WI38 (cell line): ENCODE measurements at regions not wholly inside any gene's neighbourhood (a gene's known extent, or its start where the extent isn't known, plus 50 kb on each side); places are given as distances from the start of the nearest gene placed in this dataset.
"Not testable (repeated sequence)": the region's sequence is repeated elsewhere in the genome, so short reads cannot be mapped to it uniquely, and the experiment has no call there.

Experiments
- H3K4me3 ChIP-seq: 2 replicates; pipeline ENCODE4 v1.5.1; 2011; ENCODE audit warnings: low read depth, mild to moderate bottlenecking, control low read depth, low read length
- TF ChIP-seq, protein P1 (sequence below): IDR thresholded peaks from 2 replicates; pipeline ENCODE4 v1.5.1; 2012; ENCODE audit warnings: low read depth, mild to moderate bottlenecking, control low read depth, low read length

DNA sequence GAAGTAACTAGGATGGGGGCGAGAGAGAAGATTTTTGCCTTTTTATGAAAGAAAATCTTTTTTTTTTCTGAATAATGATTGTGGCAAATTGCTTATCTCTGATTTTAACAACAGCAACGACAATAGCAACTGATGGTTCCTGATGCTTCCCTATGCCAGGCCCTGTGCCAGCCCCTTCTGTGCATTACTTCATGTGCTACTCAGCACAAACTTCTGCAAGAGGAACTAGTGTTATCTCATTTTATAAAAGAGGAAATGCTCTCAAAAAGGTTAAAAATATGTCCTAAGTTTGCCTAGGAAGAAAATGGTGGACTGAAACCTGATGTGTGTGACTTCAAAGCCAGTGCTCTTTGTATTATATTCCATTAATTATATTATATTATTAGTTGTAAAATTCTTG, 74.0 kb upstream of the RALGAPA2 start:
- TF ChIP-seq, protein P1, sequence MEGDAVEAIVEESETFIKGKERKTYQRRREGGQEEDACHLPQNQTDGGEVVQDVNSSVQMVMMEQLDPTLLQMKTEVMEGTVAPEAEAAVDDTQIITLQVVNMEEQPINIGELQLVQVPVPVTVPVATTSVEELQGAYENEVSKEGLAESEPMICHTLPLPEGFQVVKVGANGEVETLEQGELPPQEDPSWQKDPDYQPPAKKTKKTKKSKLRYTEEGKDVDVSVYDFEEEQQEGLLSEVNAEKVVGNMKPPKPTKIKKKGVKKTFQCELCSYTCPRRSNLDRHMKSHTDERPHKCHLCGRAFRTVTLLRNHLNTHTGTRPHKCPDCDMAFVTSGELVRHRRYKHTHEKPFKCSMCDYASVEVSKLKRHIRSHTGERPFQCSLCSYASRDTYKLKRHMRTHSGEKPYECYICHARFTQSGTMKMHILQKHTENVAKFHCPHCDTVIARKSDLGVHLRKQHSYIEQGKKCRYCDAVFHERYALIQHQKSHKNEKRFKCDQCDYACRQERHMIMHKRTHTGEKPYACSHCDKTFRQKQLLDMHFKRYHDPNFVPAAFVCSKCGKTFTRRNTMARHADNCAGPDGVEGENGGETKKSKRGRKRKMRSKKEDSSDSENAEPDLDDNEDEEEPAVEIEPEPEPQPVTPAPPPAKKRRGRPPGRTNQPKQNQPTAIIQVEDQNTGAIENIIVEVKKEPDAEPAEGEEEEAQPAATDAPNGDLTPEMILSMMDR: no peak
- no peak overlapping the region for H3K4me3 ChIP-seq

DNA sequence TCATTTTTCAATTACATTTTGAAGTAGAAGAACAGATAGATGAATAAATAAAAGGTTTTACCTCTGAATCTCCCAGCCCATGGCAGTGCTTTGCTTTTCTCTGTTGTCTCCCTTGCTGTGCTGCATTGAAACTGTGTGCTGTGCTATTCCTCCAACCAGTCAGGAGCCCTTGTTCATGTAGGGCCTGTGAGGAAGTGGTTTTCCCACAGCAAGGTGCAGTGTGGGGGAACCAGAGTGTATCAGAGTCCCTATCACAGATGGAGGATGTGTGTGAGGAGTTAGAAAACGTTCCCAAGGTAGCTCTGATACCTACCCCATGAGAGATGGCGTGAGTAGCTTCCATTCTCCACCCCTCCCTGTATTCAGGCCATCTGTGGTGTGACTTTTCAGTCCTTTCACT, 72.8 kb upstream of the RALGAPA2 start:
- TF ChIP-seq, protein P1: no peak
- no peak overlapping the region for H3K4me3 ChIP-seq

DNA sequence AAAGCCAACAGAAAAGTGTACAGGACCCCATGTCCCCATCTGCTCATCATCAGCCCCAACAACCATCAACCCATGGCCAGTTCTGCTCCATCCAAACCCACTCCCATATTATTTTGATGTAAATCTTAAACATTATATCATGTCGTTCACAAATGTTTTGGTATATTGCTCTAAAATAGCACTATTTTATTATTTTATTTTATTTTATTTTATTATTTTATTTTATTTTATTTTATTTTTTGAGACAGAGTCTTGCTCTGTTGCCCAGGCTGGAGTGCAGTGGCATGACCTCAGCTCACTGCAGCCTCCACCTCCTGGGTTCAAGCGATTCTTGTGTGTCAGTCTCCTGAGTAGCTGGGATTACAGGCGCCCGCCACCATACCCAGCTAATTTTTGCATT, 72.0 kb upstream of the RALGAPA2 start:
- H3K4me3 ChIP-seq: not testable (repeated sequence)

DNA sequence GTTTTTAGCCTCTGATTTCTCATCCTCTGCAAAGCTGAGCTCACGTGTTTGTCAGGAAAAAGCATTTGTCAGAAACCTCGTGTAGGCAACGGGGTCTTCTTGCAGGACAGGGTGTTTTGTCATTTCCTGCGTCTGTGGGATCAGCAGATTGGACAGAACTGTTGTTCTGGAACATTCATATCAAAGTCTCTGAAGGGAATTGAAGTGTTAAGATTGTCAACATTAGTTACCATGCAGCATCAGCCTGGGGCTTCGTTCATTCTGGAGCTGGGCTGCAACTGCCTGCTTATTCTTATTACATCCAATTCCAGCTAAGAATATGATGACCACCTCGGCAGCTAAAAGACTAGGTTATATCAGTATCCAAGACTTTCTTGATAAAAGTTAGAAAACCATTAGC, 71.0 kb upstream of the RALGAPA2 start:
- no peak overlapping the region for H3K4me3 ChIP-seq
- TF ChIP-seq, protein P1: no peak

DNA sequence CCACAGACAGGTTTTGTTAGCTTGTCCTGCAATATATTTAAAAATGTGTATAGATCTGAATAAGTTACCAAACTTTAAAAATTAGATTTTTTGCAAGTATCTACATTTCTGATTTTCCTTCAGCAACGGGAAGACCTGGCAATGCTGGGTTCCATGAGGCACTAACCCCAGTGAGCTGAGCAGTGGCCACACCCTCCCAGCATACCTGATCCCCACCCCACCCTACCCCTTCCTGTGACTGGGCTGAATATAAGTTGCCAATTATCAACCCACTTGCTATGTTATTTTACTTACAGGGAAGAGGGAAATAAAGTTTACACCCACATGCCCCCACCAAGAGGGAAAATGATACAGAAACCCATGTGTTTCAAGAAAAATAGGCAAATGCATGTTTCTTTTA, 70.3 kb upstream of the RALGAPA2 start:
- TF ChIP-seq, protein P1: no peak

DNA sequence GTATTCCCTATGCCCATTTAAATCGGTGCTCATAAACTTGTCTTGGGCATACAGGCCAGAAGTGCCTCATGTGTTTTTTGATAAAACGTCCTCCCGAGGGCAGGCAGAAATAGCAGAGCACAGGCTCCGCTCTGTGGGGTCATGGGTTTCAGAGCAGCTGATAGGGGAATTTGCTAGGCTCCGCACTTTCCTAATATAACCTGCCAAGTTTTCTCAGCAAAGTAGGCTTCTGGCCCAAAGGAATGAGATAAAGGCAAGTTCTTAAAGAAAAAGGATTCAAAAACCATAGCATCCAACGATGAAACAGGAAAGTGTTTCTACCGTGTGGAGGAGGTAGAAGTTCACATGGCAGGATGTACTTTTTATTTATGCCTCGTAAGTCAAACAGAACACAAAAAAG, 69.8 kb upstream of the RALGAPA2 start:
- TF ChIP-seq, protein P1: no peak
- H3K4me3 ChIP-seq: no peak overlapping the region

More for the DNA sequence above, 70.3 kb upstream of the RALGAPA2 start:
- H3K4me3 ChIP-seq: no peak overlapping the region

DNA sequence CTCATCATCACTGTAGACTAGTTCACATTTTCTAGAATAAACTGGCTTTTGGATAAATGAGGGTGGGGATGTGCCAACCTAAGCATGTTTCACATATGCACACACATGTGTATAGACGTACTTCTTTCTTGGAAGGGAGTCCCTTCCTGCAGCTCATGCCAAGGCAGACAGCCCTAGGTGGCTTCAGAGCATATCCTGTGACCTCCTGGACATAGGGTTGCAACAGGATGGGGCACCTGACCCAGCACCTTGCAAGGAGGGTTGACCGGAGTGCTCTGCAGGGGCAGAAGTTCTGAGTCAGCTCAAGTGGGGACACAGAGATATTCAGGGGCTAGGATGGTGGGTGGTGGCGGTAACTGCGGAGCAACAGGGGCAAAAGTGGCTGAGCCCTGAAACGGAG, 68.6 kb upstream of the RALGAPA2 start:
- no peak overlapping the region for H3K4me3 ChIP-seq
- TF ChIP-seq, protein P1: no peak

DNA sequence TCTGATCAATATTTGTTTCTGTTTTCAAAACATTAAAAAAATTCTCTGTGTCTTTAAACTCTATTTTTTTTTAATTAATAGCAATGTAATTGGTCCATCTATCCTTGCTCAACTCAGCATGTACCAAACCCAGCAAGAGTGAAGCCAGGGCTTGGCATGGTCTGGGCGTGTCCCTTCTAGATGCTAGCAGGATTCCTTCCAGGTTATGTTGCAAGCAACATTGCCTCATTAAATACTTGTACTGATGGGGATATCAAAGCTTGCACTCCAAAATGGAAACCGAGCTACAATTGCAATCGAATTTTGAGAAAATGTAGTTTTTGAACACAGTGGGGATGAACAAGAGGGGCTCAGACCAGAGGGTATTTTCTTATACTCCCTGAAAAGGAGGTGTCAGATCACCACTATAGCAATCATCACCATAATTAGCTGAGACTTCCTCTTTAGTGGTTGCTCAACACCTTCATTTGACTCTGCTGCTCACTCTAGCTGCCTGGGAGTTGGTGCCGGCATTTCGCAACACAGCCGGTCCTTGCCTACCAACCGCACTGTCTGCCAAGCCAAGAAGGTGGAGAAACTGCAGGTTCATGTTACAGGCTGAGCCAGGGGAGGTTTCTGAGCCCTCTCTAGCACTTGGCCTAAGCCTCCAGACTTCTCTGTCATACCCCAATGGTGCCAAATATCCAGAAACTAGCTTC, 67.8 kb upstream of the RALGAPA2 start:
- H3K4me3 ChIP-seq: no peak overlapping the region
- TF ChIP-seq, protein P1: no peak
